Nephron progenitor cell (in vitro differentiated cells): ENCODE measurements at regions not wholly inside any gene's neighbourhood (a gene's known extent, or its start where the extent isn't known, plus 50 kb on each side); places are given as distances from the start of the nearest gene placed in this dataset.

Source experiments
- DNase-seq: peaks from one replicate; pipeline ENCODE4 v3.0.0; 2021
- H3K27ac Mint-ChIP-seq: 2 replicates; pipeline ENCODE4 v1.8.0; 2021; ENCODE audit warnings: mild to moderate bottlenecking, moderate library complexity, mixed read lengths
- H3K27me3 Mint-ChIP-seq: 2 replicates; pipeline ENCODE4 v1.8.0; 2021; ENCODE audit warnings: mild to moderate bottlenecking, low read depth, mixed read lengths; ENCODE audit not compliant: poor library complexity
- H3K36me3 Mint-ChIP-seq: 2 replicates; pipeline ENCODE4 v1.8.0; 2021; ENCODE audit warnings: low read depth, mixed read lengths
- H3K4me1 Mint-ChIP-seq: 2 replicates; pipeline ENCODE4 v1.8.0; 2021; ENCODE audit warnings: mixed read lengths
- H3K4me3 Mint-ChIP-seq: 2 replicates; pipeline ENCODE4 v1.8.0; 2021; ENCODE audit warnings: mild to moderate bottlenecking, moderate library complexity, mixed read lengths
- H3K9me3 Mint-ChIP-seq: 2 replicates; pipeline ENCODE4 v1.8.0; 2021; ENCODE audit warnings: mild to moderate bottlenecking, moderate library complexity, mixed read lengths
- TF ChIP-seq, protein P1 (sequence below): fragments of 200-600 bp; sonication (generic); IDR thresholded peaks from 2 replicates; pipeline ENCODE4 v1.5.0; 2021; ENCODE audit warnings: antibody characterized with exemption

DNA sequence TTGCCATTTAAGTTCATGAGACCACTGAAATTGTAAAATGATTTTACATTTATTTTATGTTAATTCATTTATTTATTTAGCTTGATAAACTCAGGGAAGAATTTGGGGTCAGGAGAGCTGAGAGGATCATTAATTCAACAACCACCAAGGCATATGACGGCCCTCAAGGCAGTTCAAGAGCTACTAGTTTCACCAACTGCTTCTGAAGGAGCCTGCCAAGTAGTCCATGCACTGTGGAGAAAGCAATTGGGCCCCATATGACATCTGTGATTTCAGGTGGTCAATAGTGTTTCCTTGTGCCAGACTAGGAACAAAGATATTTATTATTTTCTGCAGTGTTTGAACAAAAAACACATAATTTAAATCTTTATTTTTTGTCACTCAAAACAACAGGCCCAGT, 236.4 kb downstream of the CASP12 start:
- Mint-ChIP-seq H3K4me3 (no peak overlapping the region), H3K36me3 (no peaks in the 10 kb centered on the region), H3K27ac (no peak overlapping the region), H3K9me3 (no peaks in the 10 kb centered on the region), H3K4me1 (no peaks in the 10 kb centered on the region), H3K27me3 (no peaks in the 10 kb centered on the region)
- TF ChIP-seq, protein P1, sequence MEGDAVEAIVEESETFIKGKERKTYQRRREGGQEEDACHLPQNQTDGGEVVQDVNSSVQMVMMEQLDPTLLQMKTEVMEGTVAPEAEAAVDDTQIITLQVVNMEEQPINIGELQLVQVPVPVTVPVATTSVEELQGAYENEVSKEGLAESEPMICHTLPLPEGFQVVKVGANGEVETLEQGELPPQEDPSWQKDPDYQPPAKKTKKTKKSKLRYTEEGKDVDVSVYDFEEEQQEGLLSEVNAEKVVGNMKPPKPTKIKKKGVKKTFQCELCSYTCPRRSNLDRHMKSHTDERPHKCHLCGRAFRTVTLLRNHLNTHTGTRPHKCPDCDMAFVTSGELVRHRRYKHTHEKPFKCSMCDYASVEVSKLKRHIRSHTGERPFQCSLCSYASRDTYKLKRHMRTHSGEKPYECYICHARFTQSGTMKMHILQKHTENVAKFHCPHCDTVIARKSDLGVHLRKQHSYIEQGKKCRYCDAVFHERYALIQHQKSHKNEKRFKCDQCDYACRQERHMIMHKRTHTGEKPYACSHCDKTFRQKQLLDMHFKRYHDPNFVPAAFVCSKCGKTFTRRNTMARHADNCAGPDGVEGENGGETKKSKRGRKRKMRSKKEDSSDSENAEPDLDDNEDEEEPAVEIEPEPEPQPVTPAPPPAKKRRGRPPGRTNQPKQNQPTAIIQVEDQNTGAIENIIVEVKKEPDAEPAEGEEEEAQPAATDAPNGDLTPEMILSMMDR, result no peak
- DNase-seq, result no peak

DNA sequence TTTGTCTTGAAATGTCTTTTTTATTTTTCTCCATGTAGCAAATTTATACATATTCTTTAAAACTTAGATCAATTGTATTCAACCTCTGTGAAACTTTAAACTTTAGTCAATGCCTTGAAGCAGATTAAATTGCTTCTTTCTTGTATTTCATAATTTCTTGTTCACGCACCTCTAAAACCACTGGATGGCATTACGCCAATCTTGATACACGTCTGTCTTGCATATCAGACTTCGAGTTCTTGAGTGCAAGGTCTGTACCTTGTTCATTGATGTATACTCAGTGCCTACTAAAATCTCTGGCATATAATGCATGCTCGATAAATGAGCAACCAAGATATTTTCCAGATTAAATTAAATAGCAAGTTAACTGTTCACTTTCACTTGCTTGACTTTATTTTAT, 236.8 kb downstream of the CASP12 start:
- Mint-ChIP-seq H3K36me3 (no peaks in the 10 kb centered on the region), H3K4me1 (no peaks in the 10 kb centered on the region), H3K27me3 (no peaks in the 10 kb centered on the region), H3K9me3 (no peaks in the 10 kb centered on the region), H3K27ac (no peak overlapping the region), H3K4me3 (no peak overlapping the region)
- DNase-seq, result no peak
- TF ChIP-seq, protein P1, result no peak

DNA sequence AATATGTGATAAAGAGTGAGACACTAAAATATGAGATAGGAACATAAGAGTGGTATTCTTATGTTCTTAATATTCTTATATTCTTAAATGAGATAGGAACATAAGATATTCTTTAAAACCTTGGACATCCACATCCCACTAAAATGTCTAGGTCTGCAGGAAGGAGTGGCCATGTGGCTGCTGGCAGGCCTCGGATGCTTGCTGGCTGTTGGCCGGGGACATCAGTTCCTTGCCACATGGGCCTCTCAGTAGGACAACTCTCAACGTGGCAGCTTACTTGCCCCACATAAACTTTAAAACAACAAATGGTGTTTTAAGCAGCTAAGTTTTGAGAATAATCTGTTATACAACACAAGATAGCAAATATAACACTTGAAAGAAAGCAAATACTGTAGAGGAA, 240.1 kb downstream of the CASP12 start:
- Mint-ChIP-seq H3K36me3 (no peaks in the 10 kb centered on the region), H3K9me3 (no peaks in the 10 kb centered on the region), H3K4me1 (peaks cover 1% of the 10 kb centered on the region), H3K27me3 (no peaks in the 10 kb centered on the region), H3K27ac (no peak overlapping the region), H3K4me3 (no peak overlapping the region)
- TF ChIP-seq, protein P1, result no peak
- no peak for DNase-seq

DNA sequence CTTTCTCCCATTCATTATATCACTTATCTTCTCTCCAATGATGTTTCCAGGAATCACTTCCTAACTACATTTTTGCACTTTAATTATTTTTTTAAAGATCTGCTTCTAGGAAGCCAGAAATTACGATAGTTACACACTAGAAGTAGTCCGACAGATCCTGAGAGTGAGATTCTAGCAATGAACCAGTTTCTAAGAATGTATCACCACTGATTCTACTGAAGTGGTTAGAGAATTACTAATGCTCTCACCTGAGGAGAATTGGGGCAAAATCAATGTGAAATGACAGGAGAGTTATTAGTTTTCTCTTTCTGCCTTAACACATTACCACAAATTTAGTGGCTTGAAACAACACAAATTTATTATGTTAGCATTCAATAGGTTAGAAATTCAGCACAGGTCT, 241.2 kb downstream of the CASP12 start:
- H3K4me1 Mint-ChIP-seq, result peaks cover 5% of the 10 kb centered on the region
- no peaks in the 10 kb centered on the region for H3K27me3 Mint-ChIP-seq
- TF ChIP-seq, protein P1, result no peak
- H3K36me3 Mint-ChIP-seq, result no peaks in the 10 kb centered on the region
- no peak overlapping the region for H3K27ac Mint-ChIP-seq
- DNase-seq, result no peak
- H3K4me3 Mint-ChIP-seq, result no peak overlapping the region
- no peaks in the 10 kb centered on the region for H3K9me3 Mint-ChIP-seq

DNA sequence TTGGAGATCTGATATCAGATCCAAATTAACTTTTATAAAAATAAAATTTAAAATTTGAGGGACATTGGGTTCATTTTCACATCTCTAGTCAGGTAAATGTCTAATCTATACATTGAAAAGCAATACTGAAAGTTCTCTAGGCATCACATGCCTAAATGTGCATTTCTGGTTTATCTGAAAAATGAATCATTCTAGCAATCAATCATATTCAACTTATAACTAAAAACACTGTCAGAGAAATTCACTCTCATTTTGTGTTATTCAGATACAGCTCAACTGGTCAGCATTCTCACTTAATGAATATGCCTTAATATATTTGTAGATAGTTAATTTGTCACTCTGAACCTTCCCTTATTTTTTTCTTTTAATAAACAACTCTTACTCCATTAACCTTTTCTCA, 243.2 kb downstream of the CASP12 start:
- Mint-ChIP-seq H3K4me3 (no peak overlapping the region), H3K27ac (no peak overlapping the region), H3K4me1 (peaks cover 5% of the 10 kb centered on the region), H3K9me3 (peaks cover 17% of the 10 kb centered on the region), H3K36me3 (peaks cover 9% of the 10 kb centered on the region), H3K27me3 (no peaks in the 10 kb centered on the region)
- TF ChIP-seq, protein P1, result no peak
- DNase-seq, result no peak

DNA sequence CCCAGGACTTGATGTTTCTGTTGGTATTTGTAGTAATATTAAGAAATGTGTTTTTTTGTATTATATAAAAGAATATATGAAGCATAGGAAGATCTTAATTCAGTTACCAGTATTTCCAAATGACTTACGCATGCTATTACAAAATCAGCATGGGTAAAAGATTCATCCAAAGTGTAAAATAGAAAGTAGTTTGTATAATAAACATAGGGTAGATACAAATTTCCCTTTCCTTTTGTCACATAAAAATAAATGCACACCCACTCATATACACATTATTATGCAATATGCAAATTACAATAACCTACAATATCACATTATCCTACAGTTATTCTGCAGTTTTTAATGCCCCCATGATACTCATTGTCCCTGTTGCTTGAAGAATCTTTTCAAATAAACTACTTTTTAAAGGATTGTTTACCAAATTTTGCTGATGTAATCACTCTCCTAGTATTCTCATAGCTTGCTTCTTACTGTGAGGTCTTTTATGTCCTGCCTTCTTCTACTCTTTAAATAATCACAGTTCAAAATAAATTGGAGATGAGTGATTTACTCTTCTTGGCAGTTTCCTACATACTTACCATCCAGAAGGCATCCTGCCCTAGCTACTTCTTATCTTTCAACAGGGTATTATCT, 244.0 kb downstream of the CASP12 start:
- peaks cover 13% of the 10 kb centered on the region for H3K36me3 Mint-ChIP-seq
- H3K4me3 Mint-ChIP-seq, result no peak overlapping the region
- H3K9me3 Mint-ChIP-seq, result peaks cover 21% of the 10 kb centered on the region
- H3K27me3 Mint-ChIP-seq, result no peaks in the 10 kb centered on the region
- no peak for DNase-seq
- TF ChIP-seq, protein P1, result no peak
- H3K4me1 Mint-ChIP-seq, result peaks cover 5% of the 10 kb centered on the region
- H3K27ac Mint-ChIP-seq, result no peak overlapping the region
